Vagina (tissue), 2 donors: ENCODE measurements at regions not wholly inside any gene's neighbourhood (a gene's known extent, or its start where the extent isn't known, plus 50 kb on each side); places are given as distances from the start of the nearest gene placed in this dataset.

Source experiments
- POLR2AphosphoS5 ChIP-seq, 2 donors: sonication (generic); formaldehyde crosslinking; IDR thresholded peaks; one replicate each; pipeline ENCODE4 v1.9.0; 2017; ENCODE audit warnings: antibody characterized with exemption in 2 of 2, mild to moderate bottlenecking in 2 of 2, low read depth in 1 of 2; ENCODE audit not compliant: insufficient read depth in 1 of 2
- TF ChIP-seq, protein P1 (sequence below), 3 experiments: fragments of 450-650 bp in 2 of 3; fragments of 200-600 bp in 1 of 3; sonication (generic) in 1 of 3; IDR thresholded peaks; one replicate each; pipeline ENCODE4 v1.5.1; 2017 to 2019; ENCODE audit warnings: antibody characterized with exemption in 3 of 3, mild to moderate bottlenecking in 2 of 3, moderate library complexity in 2 of 3

DNA sequence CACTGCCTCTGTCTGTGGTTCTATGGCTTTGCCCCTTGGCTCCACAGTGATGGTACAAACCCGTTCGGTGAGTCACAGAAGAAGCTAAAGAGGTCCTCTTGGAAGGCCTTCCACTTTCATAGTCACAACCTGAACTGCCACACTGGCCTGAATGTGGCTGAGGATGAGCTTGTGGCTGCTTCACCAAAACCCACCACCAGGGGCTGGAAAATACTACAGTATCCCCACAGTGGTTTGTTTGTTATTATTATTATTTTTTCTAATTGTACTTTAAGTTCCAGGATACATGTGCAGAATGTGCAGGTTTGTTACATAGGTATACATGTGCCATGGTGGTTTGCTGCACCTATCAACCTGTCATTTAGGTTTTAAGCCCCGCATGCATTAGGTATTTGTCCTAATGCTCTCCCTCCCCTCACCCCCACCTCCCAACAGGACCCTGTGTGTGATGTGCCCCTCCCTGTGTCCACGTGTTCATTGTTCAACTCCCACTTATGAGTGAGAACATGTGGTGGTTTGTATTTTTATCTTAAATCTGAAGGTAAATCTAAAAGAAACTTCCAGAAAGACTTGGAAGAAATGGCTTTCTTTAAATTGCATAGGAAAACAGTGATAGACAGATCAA is 160.8 kb upstream of the NPSR1 start:
- TF ChIP-seq, protein P1, sequence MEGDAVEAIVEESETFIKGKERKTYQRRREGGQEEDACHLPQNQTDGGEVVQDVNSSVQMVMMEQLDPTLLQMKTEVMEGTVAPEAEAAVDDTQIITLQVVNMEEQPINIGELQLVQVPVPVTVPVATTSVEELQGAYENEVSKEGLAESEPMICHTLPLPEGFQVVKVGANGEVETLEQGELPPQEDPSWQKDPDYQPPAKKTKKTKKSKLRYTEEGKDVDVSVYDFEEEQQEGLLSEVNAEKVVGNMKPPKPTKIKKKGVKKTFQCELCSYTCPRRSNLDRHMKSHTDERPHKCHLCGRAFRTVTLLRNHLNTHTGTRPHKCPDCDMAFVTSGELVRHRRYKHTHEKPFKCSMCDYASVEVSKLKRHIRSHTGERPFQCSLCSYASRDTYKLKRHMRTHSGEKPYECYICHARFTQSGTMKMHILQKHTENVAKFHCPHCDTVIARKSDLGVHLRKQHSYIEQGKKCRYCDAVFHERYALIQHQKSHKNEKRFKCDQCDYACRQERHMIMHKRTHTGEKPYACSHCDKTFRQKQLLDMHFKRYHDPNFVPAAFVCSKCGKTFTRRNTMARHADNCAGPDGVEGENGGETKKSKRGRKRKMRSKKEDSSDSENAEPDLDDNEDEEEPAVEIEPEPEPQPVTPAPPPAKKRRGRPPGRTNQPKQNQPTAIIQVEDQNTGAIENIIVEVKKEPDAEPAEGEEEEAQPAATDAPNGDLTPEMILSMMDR (IDR thresholded peaks at IDR 0.05): no peak
- TF ChIP-seq POLR2AphosphoS5 (IDR thresholded peaks at IDR 0.05; ENCODE audit: insufficient read depth in 1 of 2, low read depth in 1 of 2): no peak
